PFSK-1 (cell line): ENCODE measurements at regions not wholly inside any gene's neighbourhood (a gene's known extent, or its start where the extent isn't known, plus 50 kb on each side); places are given as distances from the start of the nearest gene placed in this dataset.

Source experiments
- POLR2AphosphoS5 ChIP-seq: IDR thresholded peaks from 2 replicates; pipeline ENCODE4 v1.6.1; 2012; ENCODE audit warnings: low read depth, mild to moderate bottlenecking, control low read depth, low read length, moderate library complexity
- SIN3A ChIP-seq: IDR thresholded peaks from 2 replicates; pipeline ENCODE4 v1.6.1; 2012; ENCODE audit warnings: mild to moderate bottlenecking, low read length, moderate library complexity, borderline replicate concordance; ENCODE audit not compliant: insufficient read depth
- TAF1 ChIP-seq: IDR thresholded peaks from 2 replicates; pipeline ENCODE4 v1.6.1; 2012; ENCODE audit warnings: low read length, control low read depth, borderline replicate concordance; ENCODE audit not compliant: insufficient read depth
- TF ChIP-seq, protein P1 (sequence below), 2 experiments: IDR thresholded peaks; 2 replicates each; pipeline versions ENCODE4 v1.6.1 to v1.8.0; 2011 to 2012; ENCODE audit warnings: low read depth in 2 of 2, low read length in 2 of 2, control low read depth in 1 of 2, inconsistent platforms in 1 of 2, mild to moderate bottlenecking in 1 of 2, moderate library complexity in 1 of 2; ENCODE audit not compliant: insufficient read depth in 1 of 2

- no peak for TF ChIP-seq SIN3A
- TF ChIP-seq, protein P1, sequence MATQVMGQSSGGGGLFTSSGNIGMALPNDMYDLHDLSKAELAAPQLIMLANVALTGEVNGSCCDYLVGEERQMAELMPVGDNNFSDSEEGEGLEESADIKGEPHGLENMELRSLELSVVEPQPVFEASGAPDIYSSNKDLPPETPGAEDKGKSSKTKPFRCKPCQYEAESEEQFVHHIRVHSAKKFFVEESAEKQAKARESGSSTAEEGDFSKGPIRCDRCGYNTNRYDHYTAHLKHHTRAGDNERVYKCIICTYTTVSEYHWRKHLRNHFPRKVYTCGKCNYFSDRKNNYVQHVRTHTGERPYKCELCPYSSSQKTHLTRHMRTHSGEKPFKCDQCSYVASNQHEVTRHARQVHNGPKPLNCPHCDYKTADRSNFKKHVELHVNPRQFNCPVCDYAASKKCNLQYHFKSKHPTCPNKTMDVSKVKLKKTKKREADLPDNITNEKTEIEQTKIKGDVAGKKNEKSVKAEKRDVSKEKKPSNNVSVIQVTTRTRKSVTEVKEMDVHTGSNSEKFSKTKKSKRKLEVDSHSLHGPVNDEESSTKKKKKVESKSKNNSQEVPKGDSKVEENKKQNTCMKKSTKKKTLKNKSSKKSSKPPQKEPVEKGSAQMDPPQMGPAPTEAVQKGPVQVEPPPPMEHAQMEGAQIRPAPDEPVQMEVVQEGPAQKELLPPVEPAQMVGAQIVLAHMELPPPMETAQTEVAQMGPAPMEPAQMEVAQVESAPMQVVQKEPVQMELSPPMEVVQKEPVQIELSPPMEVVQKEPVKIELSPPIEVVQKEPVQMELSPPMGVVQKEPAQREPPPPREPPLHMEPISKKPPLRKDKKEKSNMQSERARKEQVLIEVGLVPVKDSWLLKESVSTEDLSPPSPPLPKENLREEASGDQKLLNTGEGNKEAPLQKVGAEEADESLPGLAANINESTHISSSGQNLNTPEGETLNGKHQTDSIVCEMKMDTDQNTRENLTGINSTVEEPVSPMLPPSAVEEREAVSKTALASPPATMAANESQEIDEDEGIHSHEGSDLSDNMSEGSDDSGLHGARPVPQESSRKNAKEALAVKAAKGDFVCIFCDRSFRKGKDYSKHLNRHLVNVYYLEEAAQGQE (IDR thresholded peaks at IDR 0.05; ENCODE audit: insufficient read depth in 1 of 2, low read depth in 2 of 2, low read length in 2 of 2): no peak
- TF ChIP-seq POLR2AphosphoS5: no peak
- TF ChIP-seq TAF1: no peak
Measured at GRCh38 chr18:5015213-5015612, 181.8 kb downstream of the AKAIN1 start.
